ENCODE measurements at regions not wholly inside any gene's neighbourhood (a gene's known extent, or its start where the extent isn't known, plus 50 kb on each side); places are given as distances from the start of the nearest gene placed in this dataset.

- TF ChIP-seq CTCF (IDR thresholded peaks at IDR 0.05; ENCODE audit: low read length) (no peak), EZH2 (IDR thresholded peaks at IDR 0.05; ENCODE audit: borderline replicate concordance, low read length) (no peak)
Measured at GRCh38 chr14:48738186-48738925, 847.8 kb downstream of the RPS29 start.
